ENCODE measurements at regions not wholly inside any gene's neighbourhood (a gene's known extent, or its start where the extent isn't known, plus 50 kb on each side); places are given as distances from the start of the nearest gene placed in this dataset.

DNA sequence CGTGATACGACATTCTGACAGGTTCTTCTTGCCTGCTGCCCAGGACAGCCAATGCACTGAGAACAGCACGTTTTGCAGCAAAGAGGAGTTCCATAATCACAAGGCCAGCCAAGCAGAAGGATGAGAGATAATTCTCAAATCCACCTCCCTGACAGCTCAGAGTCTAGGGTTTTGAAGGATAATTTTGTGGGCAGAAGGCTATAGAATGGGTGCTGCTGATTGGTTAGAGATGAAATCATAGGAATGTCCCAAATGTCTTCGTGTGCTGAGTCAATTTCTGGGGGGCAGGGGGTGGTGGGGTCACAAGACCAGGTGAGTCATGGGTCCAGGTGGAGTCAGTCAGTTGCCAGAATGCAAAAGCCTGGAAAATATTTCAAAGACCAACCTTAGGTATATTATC lies 175.5 kb upstream of the SLC30A5 start:
- Histone ChIP-seq H3K9me3 (ENCODE audit: control extremely low read depth in 1 of 3, control insufficient read depth in 2 of 3, insufficient read depth in 1 of 3, low read length in 2 of 3) (peaks cover 0 to 25% (median 2%) of the 10 kb centered on the region in 3 donors), H3K9ac (ENCODE audit: low read length) (no peak overlapping the region), H3K79me2 (ENCODE audit: control insufficient read depth, insufficient read depth, low read length) (no peaks in the 10 kb centered on the region), H3K27me3 (replicated peaks in 1 of 4; ENCODE audit: control extremely low read depth in 1 of 4, control insufficient read depth in 3 of 4, insufficient read depth in 4 of 4, low read length in 3 of 4) (peaks cover 0 to 4% (median 0%) of the 10 kb centered on the region in 4 experiments), H2AFZ (ENCODE audit: insufficient read depth, low read depth, low read length, poor library complexity, severe bottlenecking) (no peak overlapping the region), H3K36me3 (replicated peaks in 1 of 2; ENCODE audit: control extremely low read depth in 1 of 2, control insufficient read depth in 1 of 2, extremely low read depth in 1 of 2, insufficient read depth in 2 of 2, low read length in 1 of 2) (no peaks in the 10 kb centered on the region), H3K4me3 (ENCODE audit: control extremely low read depth in 1 of 5, extremely low read depth in 1 of 5, insufficient read depth in 1 of 5, low read depth in 2 of 5, low read length in 4 of 5) (no peak overlapping the region), H3K4me2 (replicated peaks; ENCODE audit: low read depth, low read length, poor library complexity, severe bottlenecking) (no peak overlapping the region), H4K20me1 (ENCODE audit: control insufficient read depth, insufficient read depth, low read length, poor library complexity, severe bottlenecking) (no peaks in the 10 kb centered on the region), H3K4me1 (ENCODE audit: control insufficient read depth in 2 of 2, insufficient read depth in 2 of 2, low read length in 2 of 2) (no peaks in the 10 kb centered on the region), H3K27ac (ENCODE audit: low read length in 2 of 2) (no peak overlapping the region)
- Mint-ChIP-seq H3K4me3 (no peak overlapping the region), H3K4me1 (no peaks in the 10 kb centered on the region), H3K27ac (no peak overlapping the region), H3K27me3 (peaks cover 6% of the 10 kb centered on the region), H3K9me3 (ENCODE audit: insufficient read depth) (peaks cover 8% of the 10 kb centered on the region)
- DNase-seq, result no peak
- TF ChIP-seq CTCF (IDR thresholded peaks at IDR 0.05) (no peak), EZH2 (IDR thresholded peaks at IDR 0.05; ENCODE audit: borderline replicate concordance, insufficient read depth, low read depth, low read length, poor library complexity, severe bottlenecking) (no peak)
- no peak for ATAC-seq (ENCODE audit: low read depth)
- WGBS (ENCODE audit: insufficient coverage), result 81% methylated on average over 3 of the region's 4 CpGs
- ChIA-PET POLR2A (no interaction called here), CTCF (no interaction called here)
- intact Hi-C loops (cut with micrococcal nuclease), result no loop called here

- WGBS (ENCODE audit: insufficient coverage), result 100% methylated on average over 2 of the region's 3 CpGs
- H3K27ac ChIP-seq (ENCODE audit: low read length in 2 of 2), result no peak overlapping the region
- no peak overlapping the region for H3K4me3 Mint-ChIP-seq
- H3K9me3 ChIP-seq (ENCODE audit: control extremely low read depth in 1 of 3, control insufficient read depth in 2 of 3, insufficient read depth in 1 of 3, low read length in 2 of 3), result peaks cover 0 to 25% (median 2%) of the 10 kb centered on the region in 3 donors
- intact Hi-C loops (cut with micrococcal nuclease), result no loop called here
- no peak overlapping the region for H3K27ac Mint-ChIP-seq
- H3K4me1 Mint-ChIP-seq, result no peaks in the 10 kb centered on the region
- H3K79me2 ChIP-seq (ENCODE audit: control insufficient read depth, insufficient read depth, low read length), result no peaks in the 10 kb centered on the region
- peaks cover 9% of the 10 kb centered on the region for H3K9me3 Mint-ChIP-seq (ENCODE audit: insufficient read depth)
- H3K4me3 ChIP-seq (ENCODE audit: control extremely low read depth in 1 of 5, extremely low read depth in 1 of 5, insufficient read depth in 1 of 5, low read depth in 2 of 5, low read length in 4 of 5), result no peak overlapping the region
- H3K27me3 ChIP-seq (replicated peaks in 1 of 4; ENCODE audit: control extremely low read depth in 1 of 4, control insufficient read depth in 3 of 4, insufficient read depth in 4 of 4, low read length in 3 of 4), result peaks cover 0 to 4% (median 0%) of the 10 kb centered on the region in 4 experiments
- ATAC-seq (ENCODE audit: low read depth) (no peak), DNase-seq (no peak)
- H3K4me2 ChIP-seq (replicated peaks; ENCODE audit: low read depth, low read length, poor library complexity, severe bottlenecking), result no peak overlapping the region
- ChIA-PET CTCF (no interaction called here), POLR2A (no interaction called here)
- H2AFZ ChIP-seq (ENCODE audit: insufficient read depth, low read depth, low read length, poor library complexity, severe bottlenecking), result no peak overlapping the region
- H3K36me3 ChIP-seq (replicated peaks in 1 of 2; ENCODE audit: control extremely low read depth in 1 of 2, control insufficient read depth in 1 of 2, extremely low read depth in 1 of 2, insufficient read depth in 2 of 2, low read length in 1 of 2), result no peaks in the 10 kb centered on the region
- H3K27me3 Mint-ChIP-seq, result peaks cover 11% of the 10 kb centered on the region
- H3K9ac ChIP-seq (ENCODE audit: low read length), result no peak overlapping the region
- TF ChIP-seq CTCF (IDR thresholded peaks at IDR 0.05) (no peak), EZH2 (IDR thresholded peaks at IDR 0.05; ENCODE audit: borderline replicate concordance, insufficient read depth, low read depth, low read length, poor library complexity, severe bottlenecking) (no peak)
- no peaks in the 10 kb centered on the region for H4K20me1 ChIP-seq (ENCODE audit: control insufficient read depth, insufficient read depth, low read length, poor library complexity, severe bottlenecking)
- H3K4me1 ChIP-seq (ENCODE audit: control insufficient read depth in 2 of 2, insufficient read depth in 2 of 2, low read length in 2 of 2), result no peaks in the 10 kb centered on the region
Measured at GRCh38 chr5:68919988-68920490, 173.8 kb upstream of the SLC30A5 start.
